Right atrium auricular region (tissue), 2 donors: ENCODE measurements at regions not wholly inside any gene's neighbourhood (a gene's known extent, or its start where the extent isn't known, plus 50 kb on each side); places are given as distances from the start of the nearest gene placed in this dataset.

Source experiments
- DNase-seq: peaks from one replicate; pipeline ENCODE4 v3.0.0-alpha.2; 2019; ENCODE audit warnings: low spot score
- H3K27ac ChIP-seq, 2 donors: fragments of 200-600 bp; sonication (generic); 1 replicate in 1 of 2; 2 replicates in 1 of 2; pipeline ENCODE4 v1.5.1; 2016 to 2019
- H3K27me3 ChIP-seq, 2 donors: fragments of 200-600 bp; sonication (generic); one replicate each; pipeline versions ENCODE4 v1.5.1 to v1.6.0; 2017 to 2019
- H3K36me3 ChIP-seq: fragments of 200-600 bp; sonication (generic); one replicate; pipeline ENCODE4 v1.5.1; 2016
- H3K4me1 ChIP-seq, 2 donors: fragments of 200-600 bp; sonication (generic); one replicate each; pipeline versions ENCODE4 v1.5.1 to v1.6.0; 2017 to 2019
- H3K4me3 ChIP-seq, 2 donors: fragments of 200-600 bp; sonication (generic); 1 replicate in 1 of 2; 2 replicates in 1 of 2; pipeline ENCODE4 v1.5.1; 2017 to 2019; ENCODE audit warnings: mild to moderate bottlenecking in 1 of 2, moderate library complexity in 1 of 2
- H3K9me3 ChIP-seq, 2 donors: fragments of 200-600 bp; sonication (generic); one replicate each; pipeline ENCODE4 v1.5.1; 2019
- CTCF ChIP-seq, 2 donors: fragments of 200-600 bp; sonication (generic); IDR thresholded peaks; one replicate each; pipeline ENCODE4 v1.5.1; 2019; ENCODE audit warnings: antibody characterized with exemption in 2 of 2

GRCh38 chr6:167550941-167551627, 226.2 kb downstream of the TTLL2 start:
- Histone ChIP-seq H3K9me3 (peaks cover 0 to 12% of the 10 kb centered on the region in 2 donors), H3K36me3 (no peaks in the 10 kb centered on the region), H3K4me1 (peaks cover 0 to 17% of the 10 kb centered on the region in 2 donors), H3K27me3 (no peaks in the 10 kb centered on the region), H3K4me3 (no peak overlapping the region), H3K27ac (peak overlapping the region; percentile 43 to 53)
- DNase-seq: peak; percentile 82
- no peak for TF ChIP-seq CTCF (IDR thresholded peaks at IDR 0.05)

- TF ChIP-seq CTCF (IDR thresholded peaks at IDR 0.05): no peak
- H3K4me3 ChIP-seq: no peak overlapping the region
- no peak for DNase-seq
- H3K4me1 ChIP-seq: peaks cover 0 to 17% of the 10 kb centered on the region in 2 donors
- peak overlapping the region; percentile 43 to 53 for H3K27ac ChIP-seq
- H3K27me3 ChIP-seq: no peaks in the 10 kb centered on the region
- H3K9me3 ChIP-seq: peaks cover 0 to 18% of the 10 kb centered on the region in 2 donors
- no peaks in the 10 kb centered on the region for H3K36me3 ChIP-seq
These were observed 226.9 kb downstream of the TTLL2 start for GRCh38 chr6:167551628-167552257.

GRCh38 chr6:167552258-167552630, 227.4 kb downstream of the TTLL2 start:
- Histone ChIP-seq H3K4me1 (peaks cover 0 to 17% of the 10 kb centered on the region in 2 donors), H3K4me3 (no peak overlapping the region), H3K27ac (no peak overlapping the region), H3K36me3 (no peaks in the 10 kb centered on the region), H3K27me3 (no peaks in the 10 kb centered on the region), H3K9me3 (peaks cover 0 to 21% of the 10 kb centered on the region in 2 donors)
- no peak for TF ChIP-seq CTCF (IDR thresholded peaks at IDR 0.05)
- no peak for DNase-seq

- no peaks in the 10 kb centered on the region for H3K36me3 ChIP-seq
- H3K27me3 ChIP-seq: no peaks in the 10 kb centered on the region
- no peak overlapping the region for H3K27ac ChIP-seq
- no peak overlapping the region for H3K4me3 ChIP-seq
- peaks cover 0 to 19% of the 10 kb centered on the region in 2 donors for H3K4me1 ChIP-seq
- no peak for DNase-seq
- TF ChIP-seq CTCF (IDR thresholded peaks at IDR 0.05): no peak
- H3K9me3 ChIP-seq: peaks cover 0 to 21% of the 10 kb centered on the region in 2 donors
These were observed 228.3 kb downstream of the TTLL2 start for GRCh38 chr6:167552961-167553735.

- Histone ChIP-seq H3K27me3 (no peaks in the 10 kb centered on the region), H3K4me3 (no peak overlapping the region), H3K27ac (no peak overlapping the region), H3K4me1 (peaks cover 0 to 25% of the 10 kb centered on the region in 2 donors), H3K9me3 (peaks cover 0 to 21% of the 10 kb centered on the region in 2 donors), H3K36me3 (no peaks in the 10 kb centered on the region)
- TF ChIP-seq CTCF (IDR thresholded peaks at IDR 0.05): no peak
- no peak for DNase-seq
These were observed 228.8 kb downstream of the TTLL2 start for GRCh38 chr6:167553736-167554119.
